ENCODE measurements at regions not wholly inside any gene's neighbourhood (a gene's known extent, or its start where the extent isn't known, plus 50 kb on each side); places are given as distances from the start of the nearest gene placed in this dataset.

- intact Hi-C loops (cut with DNase I; ENCODE audit: low total_unique reads) = no loop called here
- Histone ChIP-seq H3K4me3 (no peak overlapping the region), H3K27me3 (no peaks in the 10 kb centered on the region), H3K36me3 (ENCODE audit: low read depth, missing control alignments) (no peaks in the 10 kb centered on the region), H3K4me1 (no peaks in the 10 kb centered on the region), H3K27ac (no peak overlapping the region), H3K9me3 (no peaks in the 10 kb centered on the region)
- DNase-seq = no peak
- no peak for TF ChIP-seq POLR2A (IDR thresholded peaks at IDR 0.05)
- 86 to 97% methylated on average over 1 of the region's 1 CpG for WGBS, 2 donors
Observed at GRCh38 chr1:106254748-106255147, 801.7 kb upstream of the PRMT6 start.

- TF ChIP-seq POLR2A (IDR thresholded peaks at IDR 0.05) = no peak
- TF ChIP-seq CTCF (IDR thresholded peaks at IDR 0.05) = no peak
- Histone ChIP-seq H3K4me1 (no peaks in the 10 kb centered on the region), H3K4me3 (no peak overlapping the region), H3K36me3 (ENCODE audit: low read depth, missing control alignments) (no peaks in the 10 kb centered on the region), H3K27ac (no peak overlapping the region), H3K9me3 (no peaks in the 10 kb centered on the region), H3K27me3 (no peaks in the 10 kb centered on the region)
- WGBS, 2 donors = 71 to 76% methylated on average over 3 of the region's 3 CpGs
- intact Hi-C loops (cut with DNase I; ENCODE audit: low total_unique reads) = no loop called here
- DNase-seq = no peak
Observed at GRCh38 chr1:106266786-106267185, 789.7 kb upstream of the PRMT6 start.

GRCh38 chr1:106268070-106268469 lies 788.4 kb upstream of the PRMT6 start:
- intact Hi-C loops (cut with DNase I; ENCODE audit: low total_unique reads) = no loop called here
- TF ChIP-seq CTCF (IDR thresholded peaks at IDR 0.05) (peak in 1 of 3 experiments; percentile 28), POLR2A (IDR thresholded peaks at IDR 0.05) (no peak)
- H3K36me3 ChIP-seq (ENCODE audit: low read depth, missing control alignments) = no peaks in the 10 kb centered on the region
- H3K4me1 ChIP-seq = no peaks in the 10 kb centered on the region
- WGBS, 2 donors = 30 to 32% methylated on average over 5 of the region's 5 CpGs
- no peaks in the 10 kb centered on the region for H3K27me3 ChIP-seq
- H3K27ac ChIP-seq = no peak overlapping the region
- no peaks in the 10 kb centered on the region for H3K9me3 ChIP-seq
- no peak overlapping the region for H3K4me3 ChIP-seq
- peak; percentile 72 for DNase-seq

- Histone ChIP-seq H3K4me1 (no peaks in the 10 kb centered on the region), H3K36me3 (ENCODE audit: low read depth, missing control alignments) (no peaks in the 10 kb centered on the region), H3K27me3 (no peaks in the 10 kb centered on the region), H3K4me3 (no peak overlapping the region), H3K27ac (no peak overlapping the region), H3K9me3 (no peaks in the 10 kb centered on the region)
- DNase-seq = no peak
- WGBS, 2 donors = 72 to 82% methylated on average over 1 of the region's 1 CpG
- intact Hi-C loops (cut with DNase I; ENCODE audit: low total_unique reads) = no loop called here
- TF ChIP-seq CTCF (IDR thresholded peaks at IDR 0.05) = no peak
- no peak for TF ChIP-seq POLR2A (IDR thresholded peaks at IDR 0.05)
Observed at GRCh38 chr1:106276871-106277270, 779.6 kb upstream of the PRMT6 start.

- DNase-seq = no peak
- intact Hi-C loops (cut with DNase I; ENCODE audit: low total_unique reads) = no loop called here
- Histone ChIP-seq H3K27me3 (no peaks in the 10 kb centered on the region), H3K9me3 (no peaks in the 10 kb centered on the region), H3K4me3 (no peak overlapping the region), H3K36me3 (ENCODE audit: low read depth, missing control alignments) (no peaks in the 10 kb centered on the region), H3K4me1 (no peaks in the 10 kb centered on the region), H3K27ac (no peak overlapping the region)
- 90 to 95% methylated on average over 4 of the region's 4 CpGs for WGBS, 2 donors
- TF ChIP-seq CTCF (IDR thresholded peaks at IDR 0.05) (no peak), POLR2A (IDR thresholded peaks at IDR 0.05) (no peak)
Observed at GRCh38 chr1:106277786-106278185, 778.7 kb upstream of the PRMT6 start.

All from testis (tissue), 2 donors.